PC-3 (cell line): ENCODE measurements at regions not wholly inside any gene's neighbourhood (a gene's known extent, or its start where the extent isn't known, plus 50 kb on each side); places are given as distances from the start of the nearest gene placed in this dataset.

Experiments
- EZH2 ChIP-seq: fragments of 300-600 bp; sonication (generic); IDR thresholded peaks from one replicate; pipeline ENCODE4 v1.6.1; 2017; ENCODE audit warnings: antibody characterized with exemption, mild to moderate bottlenecking, low read length; ENCODE audit not compliant: unreplicated experiment
- EZH2phosphoT487 ChIP-seq: fragments of 300-600 bp; sonication (generic); IDR thresholded peaks from 2 replicates; pipeline ENCODE4 v1.6.1; 2018; ENCODE audit warnings: mild to moderate bottlenecking, antibody characterized with exemption, low read length, borderline replicate concordance
- TF ChIP-seq, protein P1 (sequence below): fragments of 300-600 bp; sonication (generic); conservative IDR thresholded peaks from 2 replicates; pipeline ENCODE4 v1.5.1; 2017; ENCODE audit warnings: antibody characterized with exemption, low read depth, mild to moderate bottlenecking, low read length

DNA sequence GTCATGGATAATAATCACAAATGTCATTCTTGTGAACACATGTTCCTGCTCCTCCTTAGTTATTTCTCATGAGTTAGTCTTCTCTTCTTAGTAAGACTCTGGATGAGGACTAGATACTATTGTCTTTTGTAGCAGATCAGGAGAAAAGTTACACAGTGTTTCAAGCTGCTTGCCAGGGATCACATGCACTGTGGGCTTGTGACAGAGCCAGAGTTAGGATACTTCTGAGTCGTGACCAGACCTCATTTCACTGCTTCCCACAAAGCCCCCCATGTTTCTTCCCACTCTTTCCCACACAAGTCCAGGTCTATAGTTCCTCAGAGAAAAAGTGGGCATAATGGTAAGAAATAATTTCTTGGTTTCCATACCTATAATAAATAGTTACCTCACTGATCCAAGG is 80.2 kb upstream of the LRATD1 start:
- TF ChIP-seq, protein P1, sequence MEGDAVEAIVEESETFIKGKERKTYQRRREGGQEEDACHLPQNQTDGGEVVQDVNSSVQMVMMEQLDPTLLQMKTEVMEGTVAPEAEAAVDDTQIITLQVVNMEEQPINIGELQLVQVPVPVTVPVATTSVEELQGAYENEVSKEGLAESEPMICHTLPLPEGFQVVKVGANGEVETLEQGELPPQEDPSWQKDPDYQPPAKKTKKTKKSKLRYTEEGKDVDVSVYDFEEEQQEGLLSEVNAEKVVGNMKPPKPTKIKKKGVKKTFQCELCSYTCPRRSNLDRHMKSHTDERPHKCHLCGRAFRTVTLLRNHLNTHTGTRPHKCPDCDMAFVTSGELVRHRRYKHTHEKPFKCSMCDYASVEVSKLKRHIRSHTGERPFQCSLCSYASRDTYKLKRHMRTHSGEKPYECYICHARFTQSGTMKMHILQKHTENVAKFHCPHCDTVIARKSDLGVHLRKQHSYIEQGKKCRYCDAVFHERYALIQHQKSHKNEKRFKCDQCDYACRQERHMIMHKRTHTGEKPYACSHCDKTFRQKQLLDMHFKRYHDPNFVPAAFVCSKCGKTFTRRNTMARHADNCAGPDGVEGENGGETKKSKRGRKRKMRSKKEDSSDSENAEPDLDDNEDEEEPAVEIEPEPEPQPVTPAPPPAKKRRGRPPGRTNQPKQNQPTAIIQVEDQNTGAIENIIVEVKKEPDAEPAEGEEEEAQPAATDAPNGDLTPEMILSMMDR: no peak
- TF ChIP-seq EZH2phosphoT487: no peak
- no peak for TF ChIP-seq EZH2
